Astrocyte (in vitro differentiated cells and primary cell): ENCODE measurements at regions not wholly inside any gene's neighbourhood (a gene's known extent, or its start where the extent isn't known, plus 50 kb on each side); places are given as distances from the start of the nearest gene placed in this dataset.
A peak's percentile ranks its signal among the peaks of the same experiment; 100 is the strongest.
"Not testable (repeated sequence)": the region's sequence is repeated elsewhere in the genome, so short reads cannot be mapped to it uniquely, and the experiment has no call there.

ENCODE experiments used
- DNase-seq: peaks from one replicate; pipeline ENCODE4 v3.0.0-alpha.2; 2010; ENCODE audit warnings: low read depth
- FAIRE-seq: peaks from 2 replicates; lab custom pipeline; 2011; peaks lifted over from hg19 to GRCh38; lab: Jason Lieb, UNC
- H2AFZ ChIP-seq: 2 replicates; pipeline ENCODE4 v1.6.0; 2012; ENCODE audit warnings: low read depth, low read length, inconsistent platforms
- H3K27ac ChIP-seq: 2 replicates; pipeline ENCODE4 v1.5.1; 2011; ENCODE audit warnings: low read depth, low read length, inconsistent platforms
- H3K27me3 ChIP-seq: 2 replicates; pipeline ENCODE4 v1.6.0; 2011; ENCODE audit warnings: low read length, inconsistent platforms; ENCODE audit not compliant: insufficient read depth
- H3K36me3 ChIP-seq: 2 replicates; pipeline ENCODE4 v1.5.1; 2011; ENCODE audit warnings: low read length, inconsistent platforms; ENCODE audit not compliant: insufficient read depth
- H3K4me1 ChIP-seq: 2 replicates; pipeline ENCODE4 v1.5.1; 2011; ENCODE audit warnings: low read length, inconsistent platforms; ENCODE audit not compliant: insufficient read depth
- H3K4me2 ChIP-seq: 2 replicates; pipeline ENCODE4 v1.6.0; 2012; ENCODE audit warnings: low read length, inconsistent platforms
- H3K4me3 ChIP-seq: 2 replicates; pipeline ENCODE4 v1.5.1; 2011; ENCODE audit warnings: low read depth, mild to moderate bottlenecking, low read length, inconsistent platforms; ENCODE audit not compliant: insufficient read depth
- H3K79me2 ChIP-seq: 2 replicates; pipeline ENCODE4 v1.6.0; 2012; ENCODE audit warnings: mild to moderate bottlenecking, low read length, inconsistent platforms; ENCODE audit not compliant: insufficient read depth
- H3K9ac ChIP-seq: 2 replicates; pipeline ENCODE4 v1.6.0; 2012; ENCODE audit warnings: mild to moderate bottlenecking, low read length, inconsistent platforms
- H3K9me3 ChIP-seq: 2 replicates; pipeline ENCODE4 v1.5.1; 2012; ENCODE audit warnings: low read depth, mild to moderate bottlenecking, low read length, inconsistent platforms; ENCODE audit not compliant: insufficient read depth
- H4K20me1 ChIP-seq: 2 replicates; pipeline ENCODE4 v1.6.0; 2012; ENCODE audit warnings: low read length, inconsistent platforms; ENCODE audit not compliant: insufficient read depth
- H3K27ac Mint-ChIP-seq: one replicate; pipeline ENCODE4 v1.8.0; 2021; ENCODE audit warnings: mild to moderate bottlenecking, mixed read lengths; ENCODE audit not compliant: unreplicated experiment
- H3K27me3 Mint-ChIP-seq: one replicate; pipeline ENCODE4 v1.8.0; 2021; ENCODE audit warnings: low read depth, mixed read lengths; ENCODE audit not compliant: unreplicated experiment
- H3K36me3 Mint-ChIP-seq: one replicate; pipeline ENCODE4 v1.8.0; 2021; ENCODE audit warnings: low read depth, mixed read lengths; ENCODE audit not compliant: unreplicated experiment
- H3K4me1 Mint-ChIP-seq: one replicate; pipeline ENCODE4 v1.8.0; 2021; ENCODE audit warnings: low read depth, mixed read lengths; ENCODE audit not compliant: unreplicated experiment
- H3K4me3 Mint-ChIP-seq: one replicate; pipeline ENCODE4 v1.8.0; 2021; ENCODE audit warnings: mild to moderate bottlenecking, moderate library complexity, mixed read lengths; ENCODE audit not compliant: unreplicated experiment
- H3K9me3 Mint-ChIP-seq: one replicate; pipeline ENCODE4 v1.8.0; 2021; ENCODE audit warnings: mild to moderate bottlenecking, mixed read lengths; ENCODE audit not compliant: unreplicated experiment
- CTCF ChIP-seq: IDR thresholded peaks from 2 replicates; pipeline ENCODE4 v1.5.1; 2011; ENCODE audit warnings: low read depth, mild to moderate bottlenecking, inconsistent platforms, low read length, moderate library complexity; ENCODE audit not compliant: insufficient read depth
- EZH2 ChIP-seq: IDR thresholded peaks from 2 replicates; pipeline ENCODE4 v1.6.1; 2012; ENCODE audit warnings: mild to moderate bottlenecking, low read length, inconsistent platforms; ENCODE audit not compliant: insufficient read depth

- Histone ChIP-seq H3K36me3 (no peaks in the 10 kb centered on the region), H3K9me3 (no peaks in the 10 kb centered on the region), H3K4me3 (no peak overlapping the region), H3K4me2 (no peak overlapping the region), H3K27me3 (no peaks in the 10 kb centered on the region), H3K79me2 (no peaks in the 10 kb centered on the region), H3K4me1 (no peaks in the 10 kb centered on the region), H3K9ac (no peak overlapping the region), H4K20me1 (no peaks in the 10 kb centered on the region), H2AFZ (no peak overlapping the region), H3K27ac (no peak overlapping the region)
- peak; percentile 43 for DNase-seq
- H3K27me3 Mint-ChIP-seq, result peaks cover 2% of the 10 kb centered on the region
- H3K4me3 Mint-ChIP-seq, result no peak overlapping the region
- no peak for FAIRE-seq
- H3K4me1 Mint-ChIP-seq, result no peaks in the 10 kb centered on the region
- H3K27ac Mint-ChIP-seq, result no peak overlapping the region
- no peaks in the 10 kb centered on the region for H3K36me3 Mint-ChIP-seq
- H3K9me3 Mint-ChIP-seq, result peaks cover 13% of the 10 kb centered on the region
- TF ChIP-seq CTCF, result no peak
- TF ChIP-seq EZH2, result no peak
These were observed 132.4 kb upstream of the PZP start for GRCh38 chr12:9340422-9341259.

- H3K9me3 Mint-ChIP-seq, result peaks cover 13% of the 10 kb centered on the region
- no peak overlapping the region for H3K9ac ChIP-seq
- H3K4me1 ChIP-seq, result peaks cover 5% of the 10 kb centered on the region
- no peaks in the 10 kb centered on the region for H3K4me1 Mint-ChIP-seq
- no peaks in the 10 kb centered on the region for H3K79me2 ChIP-seq
- peaks cover 2% of the 10 kb centered on the region for H3K27me3 Mint-ChIP-seq
- H3K4me3 Mint-ChIP-seq, result no peak overlapping the region
- H3K36me3 Mint-ChIP-seq, result no peaks in the 10 kb centered on the region
- no peak overlapping the region for H3K4me2 ChIP-seq
- no peaks in the 10 kb centered on the region for H3K9me3 ChIP-seq
- H2AFZ ChIP-seq, result no peak overlapping the region
- H3K27ac Mint-ChIP-seq, result no peak overlapping the region
- FAIRE-seq (no peak), DNase-seq (no peak)
- H4K20me1 ChIP-seq, result no peaks in the 10 kb centered on the region
- TF ChIP-seq EZH2 (no peak), CTCF (no peak)
- no peaks in the 10 kb centered on the region for H3K36me3 ChIP-seq
- H3K27me3 ChIP-seq, result no peaks in the 10 kb centered on the region
- H3K27ac ChIP-seq, result no peak overlapping the region
- H3K4me3 ChIP-seq, result no peak overlapping the region
These were observed 129.5 kb upstream of the PZP start for GRCh38 chr12:9337656-9338055.

- not testable (repeated sequence) for H4K20me1 ChIP-seq, H3K4me2 ChIP-seq, DNase-seq, H3K27me3 ChIP-seq, H3K27me3 Mint-ChIP-seq, H3K36me3 Mint-ChIP-seq, H3K4me1 ChIP-seq, FAIRE-seq, H3K4me3 ChIP-seq, H3K9me3 ChIP-seq, H3K4me3 Mint-ChIP-seq, H3K9ac ChIP-seq, H3K36me3 ChIP-seq, H2AFZ ChIP-seq, H3K27ac ChIP-seq, H3K79me2 ChIP-seq, H3K4me1 Mint-ChIP-seq, H3K27ac Mint-ChIP-seq
- peaks cover 11% of the 10 kb centered on the region for H3K9me3 Mint-ChIP-seq
These were observed 128.3 kb upstream of the PZP start for GRCh38 chr12:9336375-9337011.
